ENCODE measurements at regions not wholly inside any gene's neighbourhood (a gene's known extent, or its start where the extent isn't known, plus 50 kb on each side); places are given as distances from the start of the nearest gene placed in this dataset.

- DNase-seq, result no peak
Measured at GRCh38 chr4:71162386-71162785, 168.9 kb downstream of the DCK start.

- no peak for DNase-seq
Measured at GRCh38 chr4:71163317-71163716, 169.9 kb downstream of the DCK start.

GRCh38 chr4:71167083-71167482 is 171.7 kb upstream of the SLC4A4 start:
- DNase-seq, result no peak

GRCh38 chr4:71171592-71171991 is 167.2 kb upstream of the SLC4A4 start:
- no peak for DNase-seq

GRCh38 chr4:71181332-71181731 is 157.5 kb upstream of the SLC4A4 start:
- DNase-seq, result no peak

- DNase-seq, result peak; percentile 24
Measured at GRCh38 chr4:71184195-71184781, 154.5 kb upstream of the SLC4A4 start.

GRCh38 chr4:71185037-71185436 is 153.8 kb upstream of the SLC4A4 start:
- no peak for DNase-seq

GRCh38 chr4:71186257-71186565 is 152.6 kb upstream of the SLC4A4 start:
- no peak for DNase-seq

- peak; percentile 21 for DNase-seq
Measured at GRCh38 chr4:71186566-71187403, 152.0 kb upstream of the SLC4A4 start.

- peak; percentile 19 for DNase-seq
Measured at GRCh38 chr4:71187404-71188155, 151.2 kb upstream of the SLC4A4 start.

- no peak for DNase-seq
Measured at GRCh38 chr4:71188156-71188640, 150.6 kb upstream of the SLC4A4 start.

GRCh38 chr4:71188951-71189350 is 149.9 kb upstream of the SLC4A4 start:
- DNase-seq, result no peak

- no peak for DNase-seq
Measured at GRCh38 chr4:71189471-71189870, 149.3 kb upstream of the SLC4A4 start.

GRCh38 chr4:71194454-71194853 is 144.4 kb upstream of the SLC4A4 start:
- DNase-seq, result no peak

- no peak for DNase-seq
Measured at GRCh38 chr4:71195924-71196323, 142.9 kb upstream of the SLC4A4 start.

GRCh38 chr4:71198958-71199357 is 139.9 kb upstream of the SLC4A4 start:
- DNase-seq, result no peak

- DNase-seq, result no peak
Measured at GRCh38 chr4:71201057-71201456, 137.8 kb upstream of the SLC4A4 start.

GRCh38 chr4:71201817-71202576 is 136.8 kb upstream of the SLC4A4 start:
- no peak for DNase-seq

GRCh38 chr4:71202705-71203104 is 136.1 kb upstream of the SLC4A4 start:
- DNase-seq, result no peak

GRCh38 chr4:71204056-71204455 is 134.8 kb upstream of the SLC4A4 start:
- DNase-seq, result no peak

- DNase-seq, result no peak
Measured at GRCh38 chr4:71206763-71207162, 132.1 kb upstream of the SLC4A4 start.

GRCh38 chr4:71209161-71209560 is 129.7 kb upstream of the SLC4A4 start:
- no peak for DNase-seq

GRCh38 chr4:71210823-71211222 is 128.0 kb upstream of the SLC4A4 start:
- no peak for DNase-seq
